Adrenal gland (tissue), 5 donors: ENCODE measurements at regions not wholly inside any gene's neighbourhood (a gene's known extent, or its start where the extent isn't known, plus 50 kb on each side); places are given as distances from the start of the nearest gene placed in this dataset.

Experiments
- CTCF ChIP-seq, 6 experiments: fragments of 450-650 bp in 4 of 6; fragments of 200-600 bp in 2 of 6; sonication (generic) in 1 of 6; IDR thresholded peaks; 1 replicate in 5 of 6; 2 replicates in 1 of 6; pipeline versions ENCODE4 v1.5.1 to v1.8.0; 2016 to 2021; ENCODE audit warnings: antibody characterized with exemption in 6 of 6, mild to moderate bottlenecking in 2 of 6, moderate library complexity in 1 of 6
- POLR2A ChIP-seq, 2 donors: fragments of 450-650 bp; IDR thresholded peaks; one replicate each; pipeline ENCODE4 v1.6.1; 2017; ENCODE audit warnings: antibody characterized with exemption in 2 of 2, mild to moderate bottlenecking in 2 of 2, moderate library complexity in 1 of 2
- donor health status: DM: no; HTN: no; CAD: no.

DNA sequence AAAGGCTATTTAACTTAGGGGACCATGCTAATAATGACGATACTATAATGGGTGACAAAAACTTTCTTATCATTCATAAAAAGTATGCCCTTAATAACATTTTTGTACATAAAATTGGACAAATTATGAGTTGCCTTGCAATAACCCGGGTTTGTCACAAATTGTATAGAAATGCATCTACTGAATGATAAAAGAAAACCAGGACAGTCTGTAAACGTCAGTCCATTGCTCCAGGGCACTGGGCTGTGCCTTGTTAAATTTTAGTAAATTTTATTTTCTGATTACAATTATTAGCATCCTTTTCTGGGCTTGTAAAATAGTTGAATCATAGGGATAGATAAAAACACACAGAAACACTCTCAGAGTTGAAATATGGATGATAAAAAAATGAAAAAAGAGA is 778.3 kb downstream of the RAPGEF2 start:
- no peak for TF ChIP-seq CTCF (IDR thresholded peaks at IDR 0.05)
- no peak for TF ChIP-seq POLR2A (IDR thresholded peaks at IDR 0.05)
